Body of pancreas (tissue), 4 donors: ENCODE measurements at regions not wholly inside any gene's neighbourhood (a gene's known extent, or its start where the extent isn't known, plus 50 kb on each side); places are given as distances from the start of the nearest gene placed in this dataset.

Experiments used
- ATAC-seq: fragments of 150-250 bp; one replicate; pipeline ENCODE4 v1.9.1; 2016
- DNase-seq, 4 donors: peaks; one replicate each; pipeline ENCODE4 v3.0.0-alpha.2; 2019
- H3K27ac ChIP-seq, 4 donors: fragments of 200-600 bp; sonication (generic); 1 replicate in 3 of 4; 2 replicates in 1 of 4; pipeline versions ENCODE4 v1.5.1 to v1.6.1; 2016 to 2019; ENCODE audit warnings: mild to moderate bottlenecking in 1 of 4, mixed read lengths in 1 of 4, moderate library complexity in 1 of 4
- H3K27me3 ChIP-seq, 2 donors: fragments of 200-600 bp; sonication (generic); one replicate each; pipeline ENCODE4 v1.6.0; 2016; ENCODE audit warnings: mild to moderate bottlenecking in 1 of 2
- H3K36me3 ChIP-seq, 2 donors: fragments of 200-600 bp; sonication (generic); replicated peaks in 1 of 2; 2 replicates each; pipeline ENCODE4 v1.5.1; 2016; ENCODE audit warnings: low read depth in 2 of 2; ENCODE audit not compliant: insufficient read depth in 1 of 2
- H3K4me1 ChIP-seq: fragments of 200-600 bp; sonication (generic); one replicate; pipeline ENCODE4 v1.6.0; 2016
- H3K4me3 ChIP-seq, 2 donors: fragments of 200-600 bp; sonication (generic); 1 replicate in 1 of 2; 2 replicates in 1 of 2; pipeline ENCODE4 v1.5.1; 2016 to 2019
- H3K9me3 ChIP-seq, 3 donors: fragments of 200-600 bp; sonication (generic); 1 replicate in 2 of 3; 2 replicates in 1 of 3; pipeline ENCODE4 v1.5.1; 2016
- POLR2A ChIP-seq, 3 donors: fragments of 450-650 bp; IDR thresholded peaks; one replicate each; pipeline ENCODE4 v1.6.1; 2016; ENCODE audit warnings: antibody characterized with exemption in 3 of 3, mild to moderate bottlenecking in 2 of 3
- WGBS, 2 donors: methylation state at CpG; one replicate each; pipeline ENCODE4 v1.1.5; 2017; 5-methylcytosine and 5-hydroxymethylcytosine counted together
- intact Hi-C: fragments of 100-400 bp; cut with DNase I; formaldehyde crosslinking; loops from one replicate; pipeline ENCODE4 v1.15.1; 2023
- TF ChIP-seq, protein P1 (sequence below), 7 experiments: fragments of 450-650 bp in 4 of 7; fragments of 200-600 bp in 3 of 7; sonication (generic) in 3 of 7; IDR thresholded peaks; one replicate each; pipeline ENCODE4 v1.5.1; 2016 to 2019; ENCODE audit warnings: antibody characterized with exemption in 7 of 7

- intact Hi-C loops: no loop called here
- TF ChIP-seq, protein P1, sequence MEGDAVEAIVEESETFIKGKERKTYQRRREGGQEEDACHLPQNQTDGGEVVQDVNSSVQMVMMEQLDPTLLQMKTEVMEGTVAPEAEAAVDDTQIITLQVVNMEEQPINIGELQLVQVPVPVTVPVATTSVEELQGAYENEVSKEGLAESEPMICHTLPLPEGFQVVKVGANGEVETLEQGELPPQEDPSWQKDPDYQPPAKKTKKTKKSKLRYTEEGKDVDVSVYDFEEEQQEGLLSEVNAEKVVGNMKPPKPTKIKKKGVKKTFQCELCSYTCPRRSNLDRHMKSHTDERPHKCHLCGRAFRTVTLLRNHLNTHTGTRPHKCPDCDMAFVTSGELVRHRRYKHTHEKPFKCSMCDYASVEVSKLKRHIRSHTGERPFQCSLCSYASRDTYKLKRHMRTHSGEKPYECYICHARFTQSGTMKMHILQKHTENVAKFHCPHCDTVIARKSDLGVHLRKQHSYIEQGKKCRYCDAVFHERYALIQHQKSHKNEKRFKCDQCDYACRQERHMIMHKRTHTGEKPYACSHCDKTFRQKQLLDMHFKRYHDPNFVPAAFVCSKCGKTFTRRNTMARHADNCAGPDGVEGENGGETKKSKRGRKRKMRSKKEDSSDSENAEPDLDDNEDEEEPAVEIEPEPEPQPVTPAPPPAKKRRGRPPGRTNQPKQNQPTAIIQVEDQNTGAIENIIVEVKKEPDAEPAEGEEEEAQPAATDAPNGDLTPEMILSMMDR (IDR thresholded peaks at IDR 0.05): no peak
- no peak for TF ChIP-seq POLR2A (IDR thresholded peaks at IDR 0.05)
- Histone ChIP-seq H3K9me3 (no peaks in the 10 kb centered on the region), H3K36me3 (no peaks in the 10 kb centered on the region), H3K27me3 (no peaks in the 10 kb centered on the region), H3K4me3 (no peak overlapping the region), H3K27ac (no peak overlapping the region), H3K4me1 (no peaks in the 10 kb centered on the region)
- DNase-seq (no peak), ATAC-seq (no peak)
- 69 to 90% methylated on average over 1 of the region's 1 CpG for WGBS, 2 donors
These were observed 288.5 kb upstream of the NUDT12 start for GRCh38 chr5:103851091-103851490.

DNA sequence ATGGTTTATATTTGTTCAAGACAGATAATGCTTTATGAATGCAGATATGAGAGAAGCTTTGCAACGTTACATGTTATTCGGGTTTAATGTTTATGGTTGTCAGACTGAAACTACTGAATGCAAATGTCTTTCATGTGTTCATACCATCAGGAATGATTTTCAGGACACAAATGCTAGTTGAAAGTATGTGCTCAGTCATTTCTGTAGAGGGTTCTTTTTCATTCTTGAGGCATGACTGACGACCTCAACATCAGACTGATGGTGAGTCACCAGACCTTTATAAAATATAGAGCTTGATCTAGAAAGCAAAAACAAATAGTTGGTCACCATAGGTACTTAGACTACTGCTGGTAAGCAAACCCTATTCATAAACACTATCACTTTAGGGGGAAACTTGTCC, 287.3 kb upstream of the NUDT12 start:
- H3K9me3 ChIP-seq: no peaks in the 10 kb centered on the region
- WGBS, 2 donors: 81 to 88% methylated on average over 3 of the region's 3 CpGs
- H3K4me3 ChIP-seq: no peak overlapping the region
- H3K27me3 ChIP-seq: no peaks in the 10 kb centered on the region
- H3K27ac ChIP-seq: no peak overlapping the region
- TF ChIP-seq, protein P1 (IDR thresholded peaks at IDR 0.05): no peak
- no peak for TF ChIP-seq POLR2A (IDR thresholded peaks at IDR 0.05)
- H3K36me3 ChIP-seq: no peaks in the 10 kb centered on the region
- DNase-seq: no peak
- ATAC-seq: no peak
- no peaks in the 10 kb centered on the region for H3K4me1 ChIP-seq
- intact Hi-C loops: no loop called here

GRCh38 chr5:103847060-103847459, 284.5 kb upstream of the NUDT12 start:
- 81 to 84% methylated on average over 3 of the region's 3 CpGs for WGBS, 2 donors
- intact Hi-C loops: no loop called here
- no peak for DNase-seq
- TF ChIP-seq, protein P1 (IDR thresholded peaks at IDR 0.05): no peak
- TF ChIP-seq POLR2A (IDR thresholded peaks at IDR 0.05): no peak
- ATAC-seq: no peak
- Histone ChIP-seq H3K4me3 (no peak overlapping the region), H3K9me3 (no peaks in the 10 kb centered on the region), H3K36me3 (no peaks in the 10 kb centered on the region), H3K4me1 (no peaks in the 10 kb centered on the region), H3K27me3 (no peaks in the 10 kb centered on the region), H3K27ac (no peak overlapping the region)

DNA sequence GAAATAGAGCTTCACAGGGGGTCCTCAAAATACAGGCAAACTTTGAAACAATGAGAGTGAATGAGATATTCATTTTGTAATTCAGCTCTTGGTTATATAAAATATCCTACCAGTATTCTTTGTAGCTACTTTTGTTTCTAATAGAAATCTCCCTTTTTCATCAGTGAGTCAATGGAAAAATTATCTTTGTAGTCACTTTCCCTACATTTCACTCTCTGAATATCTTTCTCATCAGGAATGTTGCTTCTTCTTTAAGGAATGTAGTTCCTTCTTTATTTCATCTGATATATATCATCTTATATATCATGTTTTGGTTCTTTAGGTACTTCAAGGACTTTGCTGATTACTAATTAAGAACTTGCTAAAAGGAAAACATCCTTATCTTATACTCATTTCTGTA, 280.3 kb upstream of the NUDT12 start:
- ATAC-seq (no peak), DNase-seq (no peak)
- Histone ChIP-seq H3K4me1 (no peaks in the 10 kb centered on the region), H3K27ac (no peak overlapping the region), H3K36me3 (no peaks in the 10 kb centered on the region), H3K9me3 (no peaks in the 10 kb centered on the region), H3K4me3 (no peak overlapping the region), H3K27me3 (no peaks in the 10 kb centered on the region)
- intact Hi-C loops: no loop called here
- TF ChIP-seq, protein P1 (IDR thresholded peaks at IDR 0.05): no peak
- TF ChIP-seq POLR2A (IDR thresholded peaks at IDR 0.05): no peak

DNA sequence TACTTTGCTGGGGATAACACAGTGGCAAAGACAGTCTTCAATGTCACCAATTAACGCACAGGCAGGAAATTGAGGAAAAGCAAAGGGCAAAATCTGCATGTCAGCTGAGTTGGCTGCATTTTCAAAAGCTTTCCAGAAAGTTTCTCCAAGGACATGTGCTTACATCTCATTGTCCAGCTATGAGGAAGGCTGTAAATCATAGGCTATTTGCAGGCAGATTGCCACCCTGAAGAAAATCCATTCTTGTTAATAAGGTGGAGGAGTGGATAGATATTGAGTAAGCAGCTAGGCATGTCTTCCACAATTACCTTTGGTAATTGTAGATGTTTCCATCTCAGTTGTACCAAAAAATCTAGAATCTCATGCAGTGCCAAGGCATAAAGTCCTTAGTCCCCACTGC, 278.0 kb upstream of the NUDT12 start:
- H3K27me3 ChIP-seq: no peaks in the 10 kb centered on the region
- no peaks in the 10 kb centered on the region for H3K36me3 ChIP-seq
- 0 to 27% methylated on average over 1 of the region's 1 CpG for whole genome bisulfite sequencing, 2 donors
- no peaks in the 10 kb centered on the region for H3K9me3 ChIP-seq
- ATAC-seq (no peak), DNase-seq (no peak)
- no peak for TF ChIP-seq POLR2A (IDR thresholded peaks at IDR 0.05)
- intact Hi-C loops: no loop called here
- no peak overlapping the region for H3K27ac ChIP-seq
- H3K4me3 ChIP-seq: no peak overlapping the region
- no peaks in the 10 kb centered on the region for H3K4me1 ChIP-seq
